HG03175 (cell line): ENCODE measurements at regions not wholly inside any gene's neighbourhood (a gene's known extent, or its start where the extent isn't known, plus 50 kb on each side); places are given as distances from the start of the nearest gene placed in this dataset.

ENCODE experiments used
- ATAC-seq: cut with Tn5 transposase; IDR thresholded peaks from one replicate; pipeline ENCODE4 v1.9.1; 2021; ENCODE audit warnings: mild to moderate bottlenecking, moderate library complexity; ENCODE audit not compliant: unreplicated experiment

GRCh38 chr4:186018261-186018660 is 50.7 kb upstream of the TLR3 start:
- ATAC-seq = no peak

- ATAC-seq = no peak
Observed at GRCh38 chr4:186018784-186019183, 50.2 kb upstream of the TLR3 start.
